GM12892 (cell line): ENCODE measurements at regions not wholly inside any gene's neighbourhood (a gene's known extent, or its start where the extent isn't known, plus 50 kb on each side); places are given as distances from the start of the nearest gene placed in this dataset.
"Not testable (repeated sequence)": the region's sequence is repeated elsewhere in the genome, so short reads cannot be mapped to it uniquely, and the experiment has no call there.

ENCODE experiments used
- POLR2A ChIP-seq: IDR thresholded peaks from 2 replicates; pipeline ENCODE4 v1.6.1; 2011; ENCODE audit warnings: low read depth, low read length, control low read depth
- POLR2AphosphoS5 ChIP-seq: IDR thresholded peaks from 2 replicates; pipeline ENCODE4 v1.6.1; 2011; ENCODE audit warnings: low read depth, low read length, control low read depth

- TF ChIP-seq POLR2A, POLR2AphosphoS5: not testable (repeated sequence)
These were observed 359.6 kb downstream of the ADAMTS20 start for GRCh38 chr12:43192442-43192841.
